GM21360 (cell line): ENCODE measurements at regions not wholly inside any gene's neighbourhood (a gene's known extent, or its start where the extent isn't known, plus 50 kb on each side); places are given as distances from the start of the nearest gene placed in this dataset.

ENCODE experiments used
- ATAC-seq: cut with Tn5 transposase; IDR thresholded peaks from one replicate; pipeline ENCODE4 v1.9.1; 2021; ENCODE audit warnings: mild to moderate bottlenecking, moderate library complexity; ENCODE audit not compliant: unreplicated experiment

- ATAC-seq: no peak
These were observed 62.7 kb downstream of the NPTX2 start for GRCh38 chr7:98679741-98680140.

DNA sequence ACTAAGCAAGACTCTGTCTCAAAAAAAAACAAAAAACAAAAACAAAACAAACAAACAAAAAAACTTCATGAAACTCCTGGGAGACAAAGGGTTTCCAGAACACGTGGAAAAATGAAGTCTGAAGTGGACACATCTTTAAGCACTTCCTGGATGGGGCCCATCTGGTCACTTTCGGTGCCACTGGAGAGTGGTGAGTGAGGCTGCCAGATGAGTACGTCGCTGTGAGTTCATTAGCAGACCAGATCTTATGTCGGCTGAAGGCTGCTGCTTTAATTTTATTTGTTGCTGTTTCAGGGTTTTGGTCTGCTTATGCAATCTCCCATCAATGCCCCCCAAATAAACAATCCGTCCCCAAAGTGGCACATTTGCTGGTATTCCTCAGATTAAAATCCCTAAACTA is 64.4 kb downstream of the NPTX2 start:
- no peak for ATAC-seq

GRCh38 chr7:98681951-98682350 is 64.9 kb downstream of the NPTX2 start:
- ATAC-seq: no peak

DNA sequence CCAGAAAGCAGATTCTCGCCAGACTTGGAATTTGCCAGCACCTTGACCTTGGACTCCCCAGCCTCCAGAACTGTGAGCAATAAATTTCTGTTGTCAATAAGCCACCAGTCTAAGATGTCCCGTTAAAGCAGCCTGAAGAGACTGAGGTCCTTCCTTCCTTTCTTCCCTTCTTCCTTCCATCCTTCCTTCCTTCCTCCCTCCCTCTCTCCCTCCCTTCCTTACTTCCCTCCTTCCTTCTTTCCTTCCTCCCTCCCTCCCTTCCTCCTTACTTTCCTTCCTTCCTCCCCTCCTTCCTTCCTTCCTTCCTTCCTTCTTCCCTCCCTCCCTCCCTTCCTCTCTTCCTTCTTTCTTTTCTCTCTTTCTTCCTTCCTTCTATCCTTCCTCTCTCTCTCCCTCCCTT is 66.4 kb downstream of the NPTX2 start:
- ATAC-seq: no peak

- ATAC-seq: no peak
These were observed 68.5 kb downstream of the NPTX2 start for GRCh38 chr7:98685541-98685940.

- no peak for ATAC-seq
These were observed 69.5 kb downstream of the NPTX2 start for GRCh38 chr7:98686466-98687080.

- ATAC-seq: no peak
These were observed 70.1 kb downstream of the NPTX2 start for GRCh38 chr7:98687111-98687751.

- ATAC-seq: no peak
These were observed 74.5 kb downstream of the NPTX2 start for GRCh38 chr7:98691619-98692018.

- ATAC-seq: no peak
These were observed 80.0 kb downstream of the NPTX2 start for GRCh38 chr7:98697083-98697482.

- no peak for ATAC-seq
These were observed 80.6 kb downstream of the NPTX2 start for GRCh38 chr7:98697485-98698240.

DNA sequence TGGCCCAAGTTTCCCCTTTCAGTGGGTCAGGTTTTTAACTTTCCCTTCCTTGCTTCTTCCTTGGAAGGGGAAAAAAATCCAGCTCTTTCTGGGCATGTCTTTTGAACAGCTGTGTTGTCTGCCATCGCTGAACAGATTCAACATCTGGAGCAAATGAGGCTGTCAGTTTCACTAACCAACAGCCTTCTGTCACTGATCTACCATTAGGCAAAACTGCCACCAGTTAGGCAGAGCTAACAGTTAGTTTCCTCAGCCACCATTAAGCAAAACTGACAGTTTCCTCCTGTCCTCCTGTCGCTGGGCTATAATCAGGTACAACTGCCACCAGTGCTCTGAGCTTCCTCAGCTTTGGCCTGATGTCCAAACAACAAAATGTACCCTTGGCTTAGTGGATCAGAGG is 81.9 kb downstream of the NPTX2 start:
- no peak for ATAC-seq

DNA sequence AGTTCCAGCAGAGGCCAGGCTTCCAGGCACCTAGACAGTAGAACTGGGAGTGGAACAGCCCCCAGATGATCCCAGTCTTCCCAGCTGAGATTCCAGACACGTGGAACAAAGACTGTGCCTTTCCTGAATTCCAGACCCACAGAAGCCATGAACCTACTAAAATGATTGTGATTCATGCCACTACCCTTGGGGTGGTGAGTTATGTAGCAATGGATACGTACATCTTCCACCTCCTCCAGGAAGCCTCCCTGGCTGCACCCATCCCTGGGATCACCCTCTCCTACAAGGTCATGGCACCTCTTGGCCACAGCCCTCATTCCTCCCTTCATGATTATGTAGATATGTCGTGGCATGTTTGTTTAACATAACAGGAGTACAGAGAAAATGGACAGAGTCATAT is 83.4 kb downstream of the NPTX2 start:
- no peak for ATAC-seq

DNA sequence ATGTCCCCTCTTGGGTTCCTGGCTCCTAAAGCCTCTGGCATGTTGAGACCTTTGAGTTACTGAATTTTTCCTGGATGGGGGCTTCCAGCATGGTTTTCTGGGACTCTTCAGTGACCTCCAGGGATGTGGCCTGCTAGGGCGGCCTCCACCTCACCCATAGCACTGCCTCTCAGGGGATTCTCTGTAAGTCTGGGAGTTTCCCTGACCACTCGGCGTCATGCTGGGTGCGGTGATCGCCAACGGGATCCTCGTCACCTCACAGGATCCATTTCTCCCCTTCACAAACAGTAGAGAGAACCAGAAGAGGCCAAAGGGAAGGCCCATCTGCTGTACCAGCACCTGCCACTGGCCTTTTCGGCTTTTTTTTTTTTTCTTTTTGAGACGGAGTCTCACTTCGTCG is 84.3 kb downstream of the NPTX2 start:
- ATAC-seq: no peak

GRCh38 chr7:98702021-98702420 is 84.9 kb downstream of the NPTX2 start:
- ATAC-seq: no peak

DNA sequence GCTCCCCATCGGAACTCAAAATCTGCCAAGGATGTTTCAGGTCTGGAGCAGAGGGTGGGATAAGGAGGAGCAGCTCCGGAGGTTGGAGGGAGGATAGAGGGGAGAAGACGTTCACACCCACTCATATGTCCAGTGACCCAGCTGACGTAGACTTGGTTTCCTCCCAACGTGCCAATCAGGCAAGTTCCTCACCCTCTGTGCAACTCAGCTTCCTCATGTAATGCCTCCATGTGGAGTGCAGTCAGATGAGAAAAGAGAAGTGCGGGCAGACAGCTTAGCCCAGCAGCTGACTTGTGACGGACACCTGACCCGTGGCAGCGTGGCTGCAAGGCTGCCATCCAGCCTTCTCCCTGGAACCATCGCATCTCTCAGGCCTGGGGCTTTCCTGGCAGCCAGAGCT is 86.8 kb downstream of the NPTX2 start:
- no peak for ATAC-seq

GRCh38 chr7:98705626-98706025 is 88.5 kb downstream of the NPTX2 start:
- ATAC-seq: no peak

DNA sequence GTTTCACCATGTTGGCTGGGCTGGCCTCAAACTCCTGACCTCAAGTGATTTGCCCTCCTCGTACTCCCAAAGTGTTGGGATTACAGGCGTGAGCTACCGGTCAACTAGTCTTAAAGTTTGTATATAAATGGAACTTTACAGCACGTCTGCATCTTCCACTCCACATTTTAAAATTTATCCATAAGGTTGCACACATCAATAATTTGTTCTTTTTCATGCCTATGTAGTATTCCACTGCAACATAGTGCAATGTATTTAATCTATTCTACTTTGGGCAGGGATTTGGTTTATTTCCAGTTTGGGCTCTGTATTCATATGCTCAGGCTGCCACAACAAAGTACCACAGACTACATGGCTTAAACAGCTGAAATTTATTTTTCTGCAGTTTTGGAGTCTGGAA is 90.0 kb downstream of the NPTX2 start:
- ATAC-seq: no peak

DNA sequence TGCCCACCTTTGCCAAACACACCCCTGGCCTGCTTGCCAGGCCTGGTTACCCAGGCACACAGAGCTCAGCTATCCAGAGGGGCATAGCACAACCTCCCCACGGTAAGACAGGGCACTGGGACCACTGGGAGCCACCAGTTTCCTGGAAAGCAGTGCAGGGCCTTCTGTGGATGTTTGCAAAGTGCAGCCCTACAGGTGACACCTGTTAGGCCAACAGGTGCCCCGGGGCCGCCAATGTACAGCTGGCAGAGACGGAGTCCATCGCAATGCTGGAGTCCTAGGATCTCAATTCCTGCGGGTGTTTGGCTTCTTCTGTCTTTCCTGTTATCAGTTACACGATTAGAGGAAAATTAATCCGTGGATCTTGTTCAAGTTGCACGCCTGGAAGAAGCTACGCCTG is 94.9 kb downstream of the NPTX2 start:
- no peak for ATAC-seq

DNA sequence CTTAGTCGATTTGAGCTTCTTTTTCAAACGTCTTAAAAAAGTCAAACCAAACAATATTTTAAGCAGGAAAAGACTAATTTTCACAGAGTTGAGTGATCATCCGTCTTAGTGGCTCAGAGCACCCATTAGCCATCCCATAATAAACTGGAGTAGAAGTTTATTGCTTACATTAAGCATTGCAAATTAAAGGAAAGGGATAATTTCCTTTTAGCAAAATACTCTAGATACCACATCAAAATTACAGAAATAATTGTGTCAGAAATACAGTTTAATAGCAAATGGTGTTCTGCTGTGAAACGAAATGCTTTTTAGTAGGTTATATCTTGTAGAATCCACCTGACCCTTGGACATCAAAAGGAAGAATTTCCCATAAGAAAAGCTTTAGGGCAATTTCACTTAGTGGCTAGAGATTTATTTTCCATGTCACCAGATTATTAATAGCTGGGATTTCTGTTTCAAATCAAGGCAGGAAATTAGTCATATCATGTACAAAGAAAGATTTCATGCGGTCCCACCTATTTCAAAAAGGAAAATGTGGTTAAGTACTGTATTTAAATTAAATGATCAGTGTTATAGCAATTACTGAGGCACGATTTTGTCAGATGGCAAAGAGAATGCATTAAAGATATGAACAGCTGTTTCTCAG is 96.2 kb downstream of the NPTX2 start:
- ATAC-seq: no peak

GRCh38 chr7:98719396-98719795 is 102.3 kb downstream of the NPTX2 start:
- ATAC-seq: no peak

DNA sequence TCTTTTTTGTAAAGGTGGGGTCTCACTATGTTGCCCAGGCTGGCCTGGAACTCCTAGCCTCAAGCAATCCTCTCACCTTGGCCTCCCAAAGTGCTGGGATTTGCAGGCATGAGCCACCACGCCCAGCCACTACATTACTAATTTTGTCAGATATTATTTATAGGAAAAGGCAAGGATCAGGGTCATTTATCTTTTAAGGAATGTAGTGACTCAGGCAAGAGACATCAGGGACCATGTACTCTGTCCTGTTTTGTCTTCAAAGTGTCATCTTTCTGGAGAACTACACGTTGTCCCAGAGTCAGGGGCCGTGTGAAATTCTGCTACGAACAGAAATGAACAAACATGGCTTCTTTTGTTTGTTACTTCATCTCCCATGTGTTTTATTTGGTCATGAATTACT is 105.3 kb downstream of the NPTX2 start:
- no peak for ATAC-seq

- no peak for ATAC-seq
These were observed 107.5 kb downstream of the NPTX2 start for GRCh38 chr7:98724591-98724990.
